Tibial nerve (tissue), 4 donors: ENCODE measurements at regions not wholly inside any gene's neighbourhood (a gene's known extent, or its start where the extent isn't known, plus 50 kb on each side); places are given as distances from the start of the nearest gene placed in this dataset.

Experiments used
- DNase-seq, 2 donors: peaks; one replicate each; pipeline ENCODE4 v3.0.0-alpha.2; 2019; ENCODE audit warnings: low spot score in 2 of 2
- H3K27ac ChIP-seq, 4 donors: fragments of 200-600 bp; sonication (generic) in 3 of 4; one replicate each; pipeline ENCODE4 v1.5.1; 2017 to 2019; ENCODE audit warnings: mild to moderate bottlenecking in 1 of 4
- H3K27me3 ChIP-seq, 2 donors: fragments of 200-600 bp; sonication (generic) in 1 of 2; one replicate each; pipeline versions ENCODE4 v1.5.1 to v1.6.0; 2017 to 2019
- H3K36me3 ChIP-seq, 3 donors: fragments of 200-600 bp; sonication (generic); one replicate each; pipeline ENCODE4 v1.5.1; 2018 to 2019
- H3K4me1 ChIP-seq, 4 donors: fragments of 200-600 bp; sonication (generic) in 3 of 4; one replicate each; pipeline ENCODE4 v1.5.1; 2017 to 2019
- H3K4me3 ChIP-seq, 4 donors: fragments of 200-600 bp; sonication (generic) in 3 of 4; one replicate each; pipeline ENCODE4 v1.5.1; 2017 to 2019; ENCODE audit warnings: mild to moderate bottlenecking in 1 of 4, moderate library complexity in 1 of 4
- H3K9me3 ChIP-seq, 4 donors: fragments of 200-600 bp; sonication (generic) in 3 of 4; one replicate each; pipeline ENCODE4 v1.5.1; 2017 to 2019
- EP300 ChIP-seq, 2 donors: sonication (generic); formaldehyde crosslinking; IDR thresholded peaks; one replicate each; pipeline ENCODE4 v1.6.1; 2017; ENCODE audit warnings: antibody characterized with exemption in 2 of 2, mild to moderate bottlenecking in 1 of 2
- POLR2A ChIP-seq, 2 donors: fragments of 450-650 bp; IDR thresholded peaks; one replicate each; pipeline ENCODE4 v1.6.1; 2017; ENCODE audit warnings: antibody characterized with exemption in 2 of 2, mild to moderate bottlenecking in 2 of 2, moderate library complexity in 2 of 2
- WGBS, 2 donors: methylation state at CpG; one replicate each; pipeline ENCODE4 v1.1.5; 2018; 5-methylcytosine and 5-hydroxymethylcytosine counted together
- TF ChIP-seq, protein P1 (sequence below), 5 experiments: fragments of 200-600 bp in 3 of 5; fragments of 450-650 bp in 2 of 5; sonication (generic) in 3 of 5; IDR thresholded peaks; one replicate each; pipeline ENCODE4 v1.5.1; 2016 to 2019; ENCODE audit warnings: antibody characterized with exemption in 5 of 5, mild to moderate bottlenecking in 3 of 5, moderate library complexity in 2 of 5

DNA sequence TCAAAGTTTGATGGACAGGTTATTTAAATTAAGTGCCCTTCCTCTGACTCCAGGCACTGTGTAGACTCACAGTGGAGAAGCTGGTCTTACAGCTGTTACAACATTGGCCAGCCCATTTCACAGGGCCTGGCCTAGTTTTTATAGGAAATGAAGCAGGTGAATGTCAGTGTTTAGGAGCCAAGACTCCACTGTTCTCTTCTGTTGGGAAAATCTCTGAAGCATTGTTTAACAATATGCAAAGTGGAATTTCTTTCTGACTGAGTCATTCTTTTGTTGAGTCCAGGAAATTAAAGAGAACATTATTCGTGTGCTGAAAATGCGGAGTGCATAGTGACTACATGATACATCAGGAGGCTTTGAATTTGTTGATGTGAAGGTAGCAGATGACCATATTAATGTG lies 64.7 kb downstream of the ARRDC4 start:
- H3K27me3 ChIP-seq: no peaks in the 10 kb centered on the region
- no peaks in the 10 kb centered on the region for H3K9me3 ChIP-seq
- WGBS, 2 donors: 54 to 71% methylated on average over 2 of the region's 2 CpGs
- no peak overlapping the region for H3K27ac ChIP-seq
- no peak overlapping the region for H3K4me3 ChIP-seq
- H3K4me1 ChIP-seq: peaks cover 0 to 5% (median 0%) of the 10 kb centered on the region in 4 donors
- no peaks in the 10 kb centered on the region for H3K36me3 ChIP-seq
- no peak for DNase-seq
- TF ChIP-seq POLR2A (IDR thresholded peaks at IDR 0.05) (no peak), EP300 (IDR thresholded peaks at IDR 0.05) (no peak)
- TF ChIP-seq, protein P1, sequence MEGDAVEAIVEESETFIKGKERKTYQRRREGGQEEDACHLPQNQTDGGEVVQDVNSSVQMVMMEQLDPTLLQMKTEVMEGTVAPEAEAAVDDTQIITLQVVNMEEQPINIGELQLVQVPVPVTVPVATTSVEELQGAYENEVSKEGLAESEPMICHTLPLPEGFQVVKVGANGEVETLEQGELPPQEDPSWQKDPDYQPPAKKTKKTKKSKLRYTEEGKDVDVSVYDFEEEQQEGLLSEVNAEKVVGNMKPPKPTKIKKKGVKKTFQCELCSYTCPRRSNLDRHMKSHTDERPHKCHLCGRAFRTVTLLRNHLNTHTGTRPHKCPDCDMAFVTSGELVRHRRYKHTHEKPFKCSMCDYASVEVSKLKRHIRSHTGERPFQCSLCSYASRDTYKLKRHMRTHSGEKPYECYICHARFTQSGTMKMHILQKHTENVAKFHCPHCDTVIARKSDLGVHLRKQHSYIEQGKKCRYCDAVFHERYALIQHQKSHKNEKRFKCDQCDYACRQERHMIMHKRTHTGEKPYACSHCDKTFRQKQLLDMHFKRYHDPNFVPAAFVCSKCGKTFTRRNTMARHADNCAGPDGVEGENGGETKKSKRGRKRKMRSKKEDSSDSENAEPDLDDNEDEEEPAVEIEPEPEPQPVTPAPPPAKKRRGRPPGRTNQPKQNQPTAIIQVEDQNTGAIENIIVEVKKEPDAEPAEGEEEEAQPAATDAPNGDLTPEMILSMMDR (IDR thresholded peaks at IDR 0.05): no peak

DNA sequence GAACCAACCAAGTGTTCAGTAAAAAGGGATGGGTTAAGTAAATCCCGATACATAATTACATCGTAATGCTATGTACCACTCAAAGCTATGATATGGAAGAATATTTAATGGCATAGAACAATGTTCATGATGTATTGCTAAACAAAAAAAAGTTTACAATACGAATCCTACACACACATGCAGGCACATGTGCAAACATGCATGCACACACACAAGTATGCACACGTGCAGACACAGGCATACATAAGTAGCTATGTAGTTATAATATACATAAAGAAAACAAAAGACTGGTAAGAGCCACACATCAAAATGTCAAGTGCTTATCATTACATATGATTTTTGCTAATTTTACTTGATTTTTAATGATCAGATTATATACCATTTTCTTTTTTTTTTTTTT lies 74.2 kb downstream of the ARRDC4 start:
- no peak overlapping the region for H3K27ac ChIP-seq
- no peaks in the 10 kb centered on the region for H3K9me3 ChIP-seq
- H3K4me1 ChIP-seq: no peaks in the 10 kb centered on the region
- no peak for DNase-seq
- H3K36me3 ChIP-seq: no peaks in the 10 kb centered on the region
- no peak for TF ChIP-seq EP300 (IDR thresholded peaks at IDR 0.05)
- TF ChIP-seq, protein P1 (IDR thresholded peaks at IDR 0.05): no peak
- TF ChIP-seq POLR2A (IDR thresholded peaks at IDR 0.05): no peak
- no peak overlapping the region for H3K4me3 ChIP-seq
- whole genome bisulfite sequencing, 2 donors: 81 to 91% methylated on average over 4 of the region's 4 CpGs
- no peaks in the 10 kb centered on the region for H3K27me3 ChIP-seq

DNA sequence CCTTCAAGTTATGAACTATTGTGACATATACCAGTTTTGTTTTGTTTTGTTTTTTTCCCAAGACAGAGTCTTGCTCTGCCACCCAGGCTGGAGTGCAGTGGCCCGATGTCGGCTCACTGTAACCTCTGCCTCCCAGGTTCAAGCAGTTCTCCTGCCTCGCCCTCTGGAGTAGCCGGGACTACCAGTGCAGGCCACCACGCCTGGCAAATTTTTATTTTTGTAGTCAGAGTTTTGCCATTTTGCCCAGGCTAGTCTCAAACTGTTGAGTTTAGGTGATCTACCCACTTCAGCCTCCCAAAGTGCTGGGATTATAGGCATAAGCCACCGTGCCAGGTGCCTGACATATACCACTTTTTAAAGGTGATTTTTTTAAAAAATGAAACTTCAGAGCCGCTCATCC lies 74.6 kb downstream of the ARRDC4 start:
- Histone ChIP-seq H3K9me3 (no peaks in the 10 kb centered on the region), H3K4me3 (no peak overlapping the region), H3K27ac (no peak overlapping the region), H3K27me3 (no peaks in the 10 kb centered on the region), H3K36me3 (no peaks in the 10 kb centered on the region), H3K4me1 (no peaks in the 10 kb centered on the region)
- 85 to 88% methylated on average over 7 of the region's 7 CpGs for WGBS, 2 donors
- TF ChIP-seq, protein P1 (IDR thresholded peaks at IDR 0.05): no peak
- TF ChIP-seq POLR2A (IDR thresholded peaks at IDR 0.05): no peak
- TF ChIP-seq EP300 (IDR thresholded peaks at IDR 0.05): no peak
- no peak for DNase-seq

DNA sequence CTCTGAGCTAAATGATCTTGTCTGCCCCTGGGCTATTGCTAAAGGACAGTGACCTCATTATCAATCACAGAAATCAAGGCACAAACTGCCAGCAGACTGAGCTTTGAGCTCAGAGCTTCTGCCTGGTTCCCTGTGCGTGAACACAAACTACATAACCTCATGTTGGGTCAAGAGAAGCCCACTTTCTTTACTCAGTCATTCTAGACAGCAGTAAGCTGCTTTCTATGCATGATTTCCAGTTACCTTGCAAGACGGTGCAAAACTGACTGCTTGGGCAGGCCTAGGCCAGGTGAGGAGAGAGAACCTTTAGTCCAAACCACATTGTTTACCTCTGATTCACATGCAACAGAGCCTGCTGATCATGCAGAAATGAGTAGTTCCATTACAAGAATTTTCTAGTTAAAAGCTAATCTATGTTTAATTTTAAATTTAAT lies 75.1 kb downstream of the ARRDC4 start:
- H3K27me3 ChIP-seq: no peaks in the 10 kb centered on the region
- 80 to 93% methylated on average over 2 of the region's 2 CpGs for WGBS, 2 donors
- H3K36me3 ChIP-seq: no peaks in the 10 kb centered on the region
- H3K4me1 ChIP-seq: no peaks in the 10 kb centered on the region
- H3K9me3 ChIP-seq: no peaks in the 10 kb centered on the region
- no peak overlapping the region for H3K4me3 ChIP-seq
- H3K27ac ChIP-seq: no peak overlapping the region
- TF ChIP-seq POLR2A (IDR thresholded peaks at IDR 0.05): no peak
- TF ChIP-seq, protein P1 (IDR thresholded peaks at IDR 0.05): no peak
- TF ChIP-seq EP300 (IDR thresholded peaks at IDR 0.05): no peak
- no peak for DNase-seq

DNA sequence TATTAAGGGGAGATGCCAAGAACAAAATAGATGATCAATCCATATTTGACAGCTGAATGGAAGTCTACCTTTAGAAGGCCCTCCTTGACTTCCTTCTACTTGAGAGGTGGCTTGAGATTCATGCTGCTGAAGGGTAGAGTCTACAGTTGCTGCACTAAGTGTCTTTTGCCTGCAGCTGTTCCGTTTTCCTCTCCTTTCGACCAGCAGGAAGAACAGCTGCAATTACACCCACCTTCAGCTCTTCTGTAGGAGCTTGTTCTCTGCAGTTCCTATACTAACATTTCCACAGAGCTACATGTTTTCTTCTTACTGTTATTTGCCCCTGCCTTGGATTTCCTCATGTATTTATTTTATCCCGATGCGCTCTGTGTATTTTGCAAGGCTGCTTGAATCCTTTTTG lies 79.1 kb downstream of the ARRDC4 start:
- Histone ChIP-seq H3K9me3 (no peaks in the 10 kb centered on the region), H3K27ac (no peak overlapping the region), H3K36me3 (no peaks in the 10 kb centered on the region), H3K27me3 (no peaks in the 10 kb centered on the region), H3K4me1 (no peaks in the 10 kb centered on the region), H3K4me3 (no peak overlapping the region)
- no peak for DNase-seq
- WGBS, 2 donors: 60 to 68% methylated on average over 4 of the region's 4 CpGs
- no peak for TF ChIP-seq POLR2A (IDR thresholded peaks at IDR 0.05)
- TF ChIP-seq EP300 (IDR thresholded peaks at IDR 0.05): no peak
- TF ChIP-seq, protein P1 (IDR thresholded peaks at IDR 0.05): no peak
